Left hindlimb (tissue), 1 donor: ENCODE measurements at regions not wholly inside any gene's neighbourhood (a gene's known extent, or its start where the extent isn't known, plus 50 kb on each side); places are given as distances from the start of the nearest gene placed in this dataset.

Experiments used
- DNase-seq: peaks from one replicate; pipeline ENCODE4 v3.0.0-alpha.2; 2018

- no peak for DNase-seq
Observed at GRCh38 chr13:112226320-112227002, 149.7 kb upstream of the SPACA7 start.

GRCh38 chr13:112227031-112227430 is 149.1 kb upstream of the SPACA7 start:
- no peak for DNase-seq

GRCh38 chr13:112229445-112229844 is 146.7 kb upstream of the SPACA7 start:
- DNase-seq: no peak

- no peak for DNase-seq
Observed at GRCh38 chr13:112229992-112230872, 145.9 kb upstream of the SPACA7 start.

- no peak for DNase-seq
Observed at GRCh38 chr13:112231451-112232083, 144.6 kb upstream of the SPACA7 start.

- no peak for DNase-seq
Observed at GRCh38 chr13:112233256-112233655, 142.9 kb upstream of the SPACA7 start.

GRCh38 chr13:112233716-112234115 is 142.4 kb upstream of the SPACA7 start:
- no peak for DNase-seq

GRCh38 chr13:112234131-112234875 is 141.9 kb upstream of the SPACA7 start:
- DNase-seq: no peak

- DNase-seq: no peak
Observed at GRCh38 chr13:112236016-112236415, 140.1 kb upstream of the SPACA7 start.

GRCh38 chr13:112236539-112237197 is 139.5 kb upstream of the SPACA7 start:
- no peak for DNase-seq

- no peak for DNase-seq
Observed at GRCh38 chr13:112238436-112238995, 137.6 kb upstream of the SPACA7 start.

- no peak for DNase-seq
Observed at GRCh38 chr13:112240076-112240475, 136.1 kb upstream of the SPACA7 start.

GRCh38 chr13:112241288-112241687 is 134.9 kb upstream of the SPACA7 start:
- no peak for DNase-seq

GRCh38 chr13:112242777-112243176 is 133.4 kb upstream of the SPACA7 start:
- no peak for DNase-seq

- no peak for DNase-seq
Observed at GRCh38 chr13:112244061-112244460, 132.1 kb upstream of the SPACA7 start.

GRCh38 chr13:112244495-112245177 is 131.5 kb upstream of the SPACA7 start:
- DNase-seq: no peak

GRCh38 chr13:112245179-112245724 is 130.9 kb upstream of the SPACA7 start:
- no peak for DNase-seq

GRCh38 chr13:112245989-112246388 is 130.2 kb upstream of the SPACA7 start:
- no peak for DNase-seq

GRCh38 chr13:112246731-112247470 is 129.3 kb upstream of the SPACA7 start:
- DNase-seq: no peak
